ENCODE measurements at regions not wholly inside any gene's neighbourhood (a gene's known extent, or its start where the extent isn't known, plus 50 kb on each side); places are given as distances from the start of the nearest gene placed in this dataset.

GRCh38 chr13:106424805-106425204 is 110.7 kb downstream of the EFNB2 start:
- TF ChIP-seq CTCF (conservative IDR thresholded peaks at IDR 0.05 in 1 of 2, IDR thresholded peaks at IDR 0.05 in 1 of 2; ENCODE audit: low read depth in 1 of 2, low read length in 2 of 2) (no peak), EZH2 (IDR thresholded peaks at IDR 0.05; ENCODE audit: low read length, missing control alignments) (no peak)
